ENCODE measurements at regions not wholly inside any gene's neighbourhood (a gene's known extent, or its start where the extent isn't known, plus 50 kb on each side); places are given as distances from the start of the nearest gene placed in this dataset.

DNA sequence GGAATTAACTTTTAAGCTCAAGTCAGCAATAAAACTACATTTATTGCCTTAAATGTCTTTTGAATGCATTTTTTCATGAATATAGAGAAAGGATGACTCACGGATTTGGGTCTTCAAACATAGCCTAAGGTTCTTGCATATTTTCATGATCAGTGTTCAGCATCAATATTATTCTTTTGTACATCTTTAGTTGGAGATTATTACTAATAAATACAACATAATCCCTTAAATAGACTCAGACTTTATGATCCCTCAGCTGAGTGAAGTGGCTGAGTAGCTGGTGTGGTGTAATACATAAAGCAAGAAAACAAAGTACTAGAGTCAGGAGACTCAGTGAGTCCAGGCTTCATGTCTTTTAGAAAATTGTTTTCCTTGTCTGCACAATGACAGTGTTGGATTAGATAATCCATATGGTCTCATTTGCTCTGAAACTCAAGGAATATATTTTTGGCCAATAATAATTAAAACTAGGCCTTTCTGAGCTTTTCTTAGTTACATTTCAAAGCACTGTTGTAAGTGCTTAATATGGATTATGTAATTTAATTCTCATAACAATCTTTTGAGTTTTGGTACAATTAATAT lies 78.3 kb upstream of the UNC5C start:
- no peak overlapping the region for H3K4me3 ChIP-seq (ENCODE audit: low read depth, low read length)
- no peak for DNase-seq (ENCODE audit: low read depth)
- TF ChIP-seq, protein P1, sequence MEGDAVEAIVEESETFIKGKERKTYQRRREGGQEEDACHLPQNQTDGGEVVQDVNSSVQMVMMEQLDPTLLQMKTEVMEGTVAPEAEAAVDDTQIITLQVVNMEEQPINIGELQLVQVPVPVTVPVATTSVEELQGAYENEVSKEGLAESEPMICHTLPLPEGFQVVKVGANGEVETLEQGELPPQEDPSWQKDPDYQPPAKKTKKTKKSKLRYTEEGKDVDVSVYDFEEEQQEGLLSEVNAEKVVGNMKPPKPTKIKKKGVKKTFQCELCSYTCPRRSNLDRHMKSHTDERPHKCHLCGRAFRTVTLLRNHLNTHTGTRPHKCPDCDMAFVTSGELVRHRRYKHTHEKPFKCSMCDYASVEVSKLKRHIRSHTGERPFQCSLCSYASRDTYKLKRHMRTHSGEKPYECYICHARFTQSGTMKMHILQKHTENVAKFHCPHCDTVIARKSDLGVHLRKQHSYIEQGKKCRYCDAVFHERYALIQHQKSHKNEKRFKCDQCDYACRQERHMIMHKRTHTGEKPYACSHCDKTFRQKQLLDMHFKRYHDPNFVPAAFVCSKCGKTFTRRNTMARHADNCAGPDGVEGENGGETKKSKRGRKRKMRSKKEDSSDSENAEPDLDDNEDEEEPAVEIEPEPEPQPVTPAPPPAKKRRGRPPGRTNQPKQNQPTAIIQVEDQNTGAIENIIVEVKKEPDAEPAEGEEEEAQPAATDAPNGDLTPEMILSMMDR (IDR thresholded peaks at IDR 0.05; ENCODE audit: insufficient read depth, low read depth, low read length): no peak

DNA sequence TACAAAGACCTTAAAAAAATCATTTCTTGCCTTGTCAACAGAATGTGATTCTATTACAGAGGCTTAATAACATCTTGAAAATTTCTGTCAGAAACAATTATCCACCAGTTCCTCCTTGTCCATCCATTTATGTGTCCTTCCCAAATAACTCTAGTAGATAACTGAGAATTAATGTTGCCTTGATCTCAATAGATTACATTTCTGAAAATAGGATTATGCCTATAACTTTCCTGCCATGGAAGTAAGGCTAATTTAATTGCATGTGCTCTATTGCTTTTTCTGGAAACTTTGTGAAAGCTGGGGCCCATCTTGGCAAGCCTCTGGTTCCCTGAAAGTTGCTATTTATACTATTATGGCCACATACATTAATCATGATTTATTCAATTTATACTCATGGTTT lies 76.2 kb upstream of the UNC5C start:
- TF ChIP-seq, protein P1 (IDR thresholded peaks at IDR 0.05; ENCODE audit: insufficient read depth, low read depth, low read length): no peak
- DNase-seq (ENCODE audit: low read depth): no peak
- H3K4me3 ChIP-seq (ENCODE audit: low read depth, low read length): no peak overlapping the region

DNA sequence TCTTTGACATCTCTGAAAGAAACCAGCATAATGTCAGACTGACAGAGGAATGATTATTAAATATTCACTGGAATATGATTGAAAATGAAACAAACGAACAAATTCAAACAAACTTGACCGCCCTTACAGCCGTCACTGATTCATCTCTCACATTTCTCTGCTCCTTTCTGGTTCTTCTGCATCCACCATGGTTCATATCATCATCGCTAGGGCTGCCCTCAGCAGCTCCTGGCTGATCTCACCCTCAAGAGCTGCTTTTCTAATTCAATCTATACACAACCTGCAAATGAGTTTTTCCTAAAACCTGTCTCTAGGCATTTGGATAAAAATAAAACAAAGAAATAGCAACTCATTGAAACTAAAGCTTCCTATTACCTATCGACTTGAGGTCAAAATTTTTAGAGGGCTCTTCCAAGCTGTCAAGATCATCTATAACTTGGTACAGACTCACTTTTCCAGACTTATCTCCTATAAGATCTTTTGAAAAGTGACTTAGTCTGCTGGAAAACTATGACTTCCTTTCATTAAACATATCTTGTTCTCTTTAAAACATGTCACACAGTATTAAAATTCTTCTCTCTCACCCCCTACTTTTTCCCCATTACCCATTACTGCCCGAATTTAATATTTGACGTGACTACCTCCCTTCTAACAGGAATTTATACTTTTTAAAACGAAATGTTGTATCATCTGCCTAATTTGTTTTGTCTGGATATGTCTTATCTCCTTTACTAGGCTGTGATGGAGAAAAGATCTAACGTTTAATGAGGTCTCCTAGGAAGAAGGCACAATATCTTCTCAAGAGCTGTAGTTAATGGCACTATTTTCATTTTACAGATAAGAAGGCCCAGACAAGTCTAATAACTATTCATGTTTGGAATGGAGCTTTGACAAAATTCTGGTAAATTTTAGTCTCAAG lies 71.0 kb upstream of the UNC5C start:
- H3K4me3 ChIP-seq (ENCODE audit: low read depth, low read length): no peak overlapping the region
- DNase-seq (ENCODE audit: low read depth): no peak

DNA sequence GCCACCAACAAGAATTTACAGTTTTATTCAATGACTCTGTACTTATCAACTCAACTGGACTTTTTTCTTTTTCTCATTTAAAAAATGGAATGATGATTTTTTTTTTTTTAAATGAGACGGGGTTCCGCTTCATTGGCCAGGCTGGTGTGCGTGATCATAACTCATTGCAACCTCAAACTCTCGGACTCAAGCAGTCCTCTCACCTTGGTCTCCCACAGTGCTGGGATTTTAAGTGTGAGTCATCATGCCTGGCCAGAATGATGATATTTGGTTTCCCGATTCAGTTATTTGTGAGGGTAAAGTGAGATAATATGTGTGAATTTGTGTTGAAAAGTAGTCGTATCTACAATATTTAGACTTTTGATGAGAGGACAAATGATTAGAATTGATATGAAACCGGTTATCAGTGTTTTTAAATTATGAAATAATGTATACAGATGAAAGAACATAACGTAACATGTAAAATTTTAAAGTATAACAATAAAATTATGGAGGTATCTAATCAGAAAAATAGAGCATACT lies 66.0 kb upstream of the UNC5C start:
- TF ChIP-seq, protein P1 (IDR thresholded peaks at IDR 0.05; ENCODE audit: insufficient read depth, low read depth, low read length): no peak
- H3K4me3 ChIP-seq (ENCODE audit: low read depth, low read length): no peak overlapping the region
- no peak for DNase-seq (ENCODE audit: low read depth)

More for the DNA sequence above, 71.0 kb upstream of the UNC5C start:
- TF ChIP-seq, protein P1 (IDR thresholded peaks at IDR 0.05; ENCODE audit: insufficient read depth, low read depth, low read length): no peak

DNA sequence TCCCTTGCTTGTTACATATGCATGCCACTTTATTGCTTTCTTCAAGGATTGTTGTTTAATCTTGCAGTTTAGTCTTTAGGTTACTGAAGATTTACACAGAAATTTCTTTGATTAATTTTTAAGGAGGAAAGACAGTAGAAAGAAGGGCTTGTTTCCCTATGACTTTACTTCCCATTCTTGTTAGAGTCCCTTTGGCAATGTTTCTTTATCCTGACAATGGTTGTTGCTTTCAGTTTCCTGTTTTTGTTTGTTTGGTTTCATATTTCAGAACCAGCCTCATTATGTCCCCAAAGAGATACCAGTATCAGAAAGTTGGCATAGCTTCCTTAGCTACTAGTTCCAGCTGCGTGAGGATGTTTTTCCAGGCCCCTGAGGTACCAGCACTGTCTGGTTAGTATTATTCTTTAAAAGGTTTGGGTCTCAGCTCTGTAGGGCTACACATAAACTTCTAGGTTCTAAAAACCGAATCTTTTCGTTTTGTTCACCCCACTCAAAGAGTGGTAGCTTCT lies 61.3 kb upstream of the UNC5C start:
- no peak overlapping the region for H3K4me3 ChIP-seq (ENCODE audit: low read depth, low read length)
- TF ChIP-seq, protein P1 (IDR thresholded peaks at IDR 0.05; ENCODE audit: insufficient read depth, low read depth, low read length): no peak
- no peak for DNase-seq (ENCODE audit: low read depth)

DNA sequence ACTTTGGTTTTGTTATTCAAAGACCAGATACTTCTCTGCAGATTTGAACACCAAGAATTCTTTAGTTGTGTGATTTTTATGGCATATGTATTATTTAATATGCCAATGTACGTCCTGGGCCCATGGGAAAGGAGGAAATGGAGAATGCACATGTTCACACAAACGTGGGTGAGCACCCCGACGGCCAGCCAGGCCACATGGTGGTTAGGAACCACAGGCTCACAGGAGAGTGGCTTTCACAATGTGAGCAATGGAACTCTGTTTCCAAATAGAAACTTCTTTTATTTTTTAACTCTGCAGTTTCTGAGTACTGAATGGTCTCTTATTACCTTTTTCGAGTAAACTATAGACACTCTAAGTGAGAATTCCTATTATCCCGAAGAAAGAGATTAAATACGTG lies 58.0 kb upstream of the UNC5C start:
- TF ChIP-seq, protein P1 (IDR thresholded peaks at IDR 0.05; ENCODE audit: insufficient read depth, low read depth, low read length): no peak
- no peak for DNase-seq (ENCODE audit: low read depth)
- H3K4me3 ChIP-seq (ENCODE audit: low read depth, low read length): no peak overlapping the region
